HEK293 (cell line): ENCODE measurements at regions not wholly inside any gene's neighbourhood (a gene's known extent, or its start where the extent isn't known, plus 50 kb on each side); places are given as distances from the start of the nearest gene placed in this dataset.

Experiments
- CTCF ChIA-PET: fragments of 350-600 bp; formaldehyde crosslinking; extraction: SDS; loops from one replicate; lab custom pipeline; 2021; ENCODE audit warnings: antibody characterized with exemption; lab: Yijun Ruan, JAX
- POLR2A ChIA-PET: fragments of 300-600 bp; formaldehyde crosslinking; extraction: SDS; loops from one replicate; lab custom pipeline; 2020; ENCODE audit warnings: antibody characterized with exemption, inconsistent platforms; lab: Yijun Ruan, JAX
- H3K27ac ChIP-seq: fragments of 200-500 bp; sonication (Bioruptor generic); 2 replicates; pipeline ENCODE4 v1.5.1; 2014; ENCODE audit warnings: low read depth, low read length, control low read depth, inconsistent platforms; ENCODE audit errors: extremely low read depth
- H3K36me3 ChIP-seq, 2 experiments: fragments of 200-500 bp in 1 of 2; sonication (Bioruptor generic) in 1 of 2; 1 replicate in 1 of 2; 2 replicates in 1 of 2; pipeline ENCODE4 v1.5.1; 2014 to 2017; ENCODE audit warnings: inconsistent platforms in 2 of 2, low read length in 2 of 2; ENCODE audit not compliant: control insufficient read depth in 2 of 2, insufficient read depth in 1 of 2
- H3K4me1 ChIP-seq: fragments of 200-500 bp; sonication (Bioruptor generic); 2 replicates; pipeline ENCODE4 v1.5.1; 2014; ENCODE audit warnings: mild to moderate bottlenecking, low read length, inconsistent platforms; ENCODE audit not compliant: control insufficient read depth, insufficient read depth
- H3K4me3 ChIP-seq: 2 replicates; pipeline ENCODE4 v1.5.1; 2011; ENCODE audit warnings: low read depth, mild to moderate bottlenecking, control low read depth, low read length, moderate library complexity
- H3K9me3 ChIP-seq: fragments of 200-500 bp; sonication (Bioruptor generic); 2 replicates; pipeline ENCODE4 v1.5.1; 2014; ENCODE audit warnings: low read depth, low read length, inconsistent platforms; ENCODE audit not compliant: control insufficient read depth, insufficient read depth
- AEBP2 ChIP-seq: fragments of 450-650 bp; formaldehyde crosslinking; IDR thresholded peaks from 2 replicates; pipeline ENCODE4 v1.5.1; 2016; ENCODE audit warnings: missing biosample characterization, missing genetic modification characterization, borderline replicate concordance
- SP2 ChIP-seq: fragments of 450-650 bp; formaldehyde crosslinking; IDR thresholded peaks from 2 replicates; pipeline ENCODE4 v1.5.1; 2016; ENCODE audit warnings: missing biosample characterization, missing genetic modification characterization
- TCF7L2 ChIP-seq: IDR thresholded peaks from 2 replicates; pipeline ENCODE4 v1.6.1; 2011; ENCODE audit warnings: low read depth, mild to moderate bottlenecking, inconsistent platforms, low read length, moderate library complexity, borderline replicate concordance
- ZBTB17 ChIP-seq: fragments of 450-650 bp; formaldehyde crosslinking; IDR thresholded peaks from 2 replicates; pipeline ENCODE4 v1.5.1; 2016; ENCODE audit warnings: missing biosample characterization, missing genetic modification characterization
- ZBTB6 ChIP-seq: fragments of 450-650 bp; formaldehyde crosslinking; IDR thresholded peaks from 2 replicates; pipeline ENCODE4 v1.5.1; 2017; ENCODE audit warnings: missing biosample characterization, missing genetic modification characterization
- ZFP37 ChIP-seq: fragments of 450-650 bp; formaldehyde crosslinking; IDR thresholded peaks from 2 replicates; pipeline ENCODE4 v1.5.1; 2016; ENCODE audit warnings: missing biosample characterization, missing genetic modification characterization
- ZFP69B ChIP-seq: fragments of 450-650 bp; formaldehyde crosslinking; IDR thresholded peaks from 2 replicates; pipeline ENCODE4 v1.5.1; 2016; ENCODE audit warnings: missing biosample characterization, missing genetic modification characterization
- ZIC2 ChIP-seq: fragments of 450-650 bp; formaldehyde crosslinking; IDR thresholded peaks from 2 replicates; pipeline ENCODE4 v1.5.1; 2016; ENCODE audit warnings: missing biosample characterization, missing genetic modification characterization
- ZNF133 ChIP-seq: fragments of 450-650 bp; formaldehyde crosslinking; IDR thresholded peaks from 2 replicates; pipeline ENCODE4 v1.5.1; 2016; ENCODE audit warnings: missing biosample characterization, missing genetic modification characterization
- ZNF138 ChIP-seq: fragments of 450-650 bp; formaldehyde crosslinking; IDR thresholded peaks from 2 replicates; pipeline ENCODE4 v1.5.1; 2016; ENCODE audit warnings: missing biosample characterization, missing genetic modification characterization, borderline replicate concordance
- ZNF169 ChIP-seq: fragments of 450-650 bp; formaldehyde crosslinking; IDR thresholded peaks from 2 replicates; pipeline ENCODE4 v1.5.1; 2016; ENCODE audit warnings: missing biosample characterization, missing genetic modification characterization
- ZNF202 ChIP-seq: fragments of 450-650 bp; formaldehyde crosslinking; IDR thresholded peaks from 2 replicates; pipeline ENCODE4 v1.5.1; 2016; ENCODE audit warnings: missing biosample characterization, missing genetic modification characterization, borderline replicate concordance
- ZNF274 ChIP-seq, 2 experiments: fragments of 200-500 bp in 1 of 2; fragments of 450-650 bp in 1 of 2; sonication (Bioruptor generic) in 1 of 2; formaldehyde crosslinking in 1 of 2; IDR thresholded peaks; 2 replicates each; pipeline versions ENCODE4 v1.5.1 to v1.6.1; 2014 to 2016; ENCODE audit warnings: borderline replicate concordance in 1 of 2, inconsistent platforms in 1 of 2, low read length in 1 of 2, missing biosample characterization in 1 of 2, missing genetic modification characterization in 1 of 2
- ZNF324 ChIP-seq: fragments of 450-650 bp; formaldehyde crosslinking; IDR thresholded peaks from 2 replicates; pipeline ENCODE4 v1.5.1; 2016; ENCODE audit warnings: missing biosample characterization, missing genetic modification characterization
- ZNF335 ChIP-seq: fragments of 450-650 bp; formaldehyde crosslinking; conservative IDR thresholded peaks from 2 replicates; pipeline ENCODE4 v1.5.1; 2016; ENCODE audit warnings: missing biosample characterization, missing genetic modification characterization
- ZNF391 ChIP-seq: fragments of 450-650 bp; formaldehyde crosslinking; IDR thresholded peaks from 2 replicates; pipeline ENCODE4 v1.5.1; 2016; ENCODE audit warnings: low read depth, missing biosample characterization, missing genetic modification characterization, borderline replicate concordance
- ZNF449 ChIP-seq: fragments of 450-650 bp; formaldehyde crosslinking; IDR thresholded peaks from 2 replicates; pipeline ENCODE4 v1.5.1; 2017; ENCODE audit warnings: missing biosample characterization, mild to moderate bottlenecking, missing genetic modification characterization, moderate library complexity
- ZNF521 ChIP-seq: fragments of 450-650 bp; formaldehyde crosslinking; IDR thresholded peaks from 2 replicates; pipeline ENCODE4 v1.5.1; 2017; ENCODE audit warnings: missing biosample characterization, mild to moderate bottlenecking, missing genetic modification characterization
- ZNF580 ChIP-seq: fragments of 450-650 bp; formaldehyde crosslinking; IDR thresholded peaks from 2 replicates; pipeline ENCODE4 v1.5.1; 2016; ENCODE audit warnings: missing biosample characterization, missing genetic modification characterization
- ZNF610 ChIP-seq: fragments of 450-650 bp; formaldehyde crosslinking; IDR thresholded peaks from 2 replicates; pipeline ENCODE4 v1.5.1; 2016; ENCODE audit warnings: missing biosample characterization, missing genetic modification characterization, borderline replicate concordance
- ZNF660 ChIP-seq: fragments of 450-650 bp; IDR thresholded peaks from 2 replicates; pipeline ENCODE4 v1.5.1; 2018; ENCODE audit warnings: missing biosample characterization, mild to moderate bottlenecking, missing genetic modification characterization
- ZNF776 ChIP-seq: fragments of 450-650 bp; formaldehyde crosslinking; IDR thresholded peaks from 2 replicates; pipeline ENCODE4 v1.5.0; 2017; ENCODE audit warnings: missing biosample characterization, missing genetic modification characterization, borderline replicate concordance

GRCh38 chr7:132069306-132069705 is 507.0 kb downstream of the PLXNA4 start:
- no peaks in the 10 kb centered on the region for H3K9me3 ChIP-seq
- CTCF ChIA-PET, result interaction anchor here (1.8 kb wide), 1 partner anchor 27 kb away, joined by 6 read pairs; no protein-coding TSS in a partner anchor
- no peak overlapping the region for H3K4me3 ChIP-seq
- TF ChIP-seq TCF7L2, result no peak
- TF ChIP-seq ZNF335 (tag by site-specific recombination), result no peak
- no peak for TF ChIP-seq ZNF274 (IDR thresholded peaks at IDR 0.05; ENCODE audit: low read length)
- TF ChIP-seq ZNF274 (tag by site-specific recombination; IDR thresholded peaks at IDR 0.05; ENCODE audit: borderline replicate concordance), result no peak
- POLR2A ChIA-PET, result no interaction called here
- no peak overlapping the region for H3K27ac ChIP-seq
- no peaks in the 10 kb centered on the region for H3K36me3 ChIP-seq
- H3K4me1 ChIP-seq, result no peaks in the 10 kb centered on the region

GRCh38 chr7:132066761-132067171 is 509.5 kb downstream of the PLXNA4 start:
- no peak overlapping the region for H3K4me3 ChIP-seq
- CTCF ChIA-PET, result interaction anchor here (0.7 kb wide), 1 partner anchor 222 kb away, joined by 3 read pairs; no protein-coding TSS in a partner anchor
- TF ChIP-seq ZNF133 (no peak), ZIC2 (peak; percentile 33; the same call in 1 of the 2 replicates)
- H3K9me3 ChIP-seq, result no peaks in the 10 kb centered on the region
- no peaks in the 10 kb centered on the region for H3K4me1 ChIP-seq
- H3K36me3 ChIP-seq, result no peaks in the 10 kb centered on the region
- H3K27ac ChIP-seq, result no peak overlapping the region
- POLR2A ChIA-PET, result no interaction called here

- CTCF ChIA-PET, result no interaction called here
- Histone ChIP-seq H3K27ac (no peak overlapping the region), H3K9me3 (no peaks in the 10 kb centered on the region)
- TF ChIP-seq ZNF335 (tag by site-specific recombination) (0 out of 2 replicates have a peak, but pooled peaks have one; percentile 20), ZNF202 (no peak), ZFP69B (tag by site-specific recombination) (no peak), ZNF660 (tag by site-specific recombination) (peak; percentile 13; the same call in 1 of the 2 replicates), ZNF521 (tag by site-specific recombination) (no peak)
- TF ChIP-seq, all 188 proteins: peak for 2
- H3K4me3 ChIP-seq, result no peak overlapping the region
- POLR2A ChIA-PET, result no interaction called here
- no peaks in the 10 kb centered on the region for H3K4me1 ChIP-seq
- no peaks in the 10 kb centered on the region for H3K36me3 ChIP-seq
Observed at GRCh38 chr7:132065989-132066603, 509.7 kb upstream of the PODXL start.

GRCh38 chr7:132065193-132065988 is 509.0 kb upstream of the PODXL start:
- ChIA-PET POLR2A (no interaction called here), CTCF (no interaction called here)
- H3K4me1 ChIP-seq, result no peaks in the 10 kb centered on the region
- H3K36me3 ChIP-seq, result no peaks in the 10 kb centered on the region
- no peak overlapping the region for H3K27ac ChIP-seq
- no peaks in the 10 kb centered on the region for H3K9me3 ChIP-seq
- H3K4me3 ChIP-seq, result no peak overlapping the region
- TF ChIP-seq AEBP2 (tag by site-specific recombination), result no peak
- TF ChIP-seq ZNF391 (tag by site-specific recombination), result no peak
- TF ChIP-seq ZNF169, result no peak
- TF ChIP-seq ZBTB6 (tag by site-specific recombination), result no peak
- TF ChIP-seq ZNF776, result no peak
- TF ChIP-seq ZFP37 (tag by site-specific recombination), result no peak
- no peak for TF ChIP-seq SP2
- TF ChIP-seq ZNF610 (tag by site-specific recombination), result no peak
- TF ChIP-seq ZNF324 (tag by site-specific recombination), result no peak
- TF ChIP-seq ZNF449 (tag by site-specific recombination), result no peak
- TF ChIP-seq ZNF138 (tag by site-specific recombination), result no peak
- 0 out of 2 replicates have a peak, but pooled peaks have one; percentile 26 for TF ChIP-seq ZBTB17 (tag by site-specific recombination)
- TF ChIP-seq ZNF580 (tag by site-specific recombination), result no peak
